GM18519 (cell line): ENCODE measurements at regions not wholly inside any gene's neighbourhood (a gene's known extent, or its start where the extent isn't known, plus 50 kb on each side); places are given as distances from the start of the nearest gene placed in this dataset.

ENCODE experiments used
- ATAC-seq: cut with Tn5 transposase; IDR thresholded peaks from one replicate; pipeline ENCODE4 v1.9.1; 2021; ENCODE audit warnings: mild to moderate bottlenecking, moderate library complexity; ENCODE audit not compliant: unreplicated experiment, low FRiP score

DNA sequence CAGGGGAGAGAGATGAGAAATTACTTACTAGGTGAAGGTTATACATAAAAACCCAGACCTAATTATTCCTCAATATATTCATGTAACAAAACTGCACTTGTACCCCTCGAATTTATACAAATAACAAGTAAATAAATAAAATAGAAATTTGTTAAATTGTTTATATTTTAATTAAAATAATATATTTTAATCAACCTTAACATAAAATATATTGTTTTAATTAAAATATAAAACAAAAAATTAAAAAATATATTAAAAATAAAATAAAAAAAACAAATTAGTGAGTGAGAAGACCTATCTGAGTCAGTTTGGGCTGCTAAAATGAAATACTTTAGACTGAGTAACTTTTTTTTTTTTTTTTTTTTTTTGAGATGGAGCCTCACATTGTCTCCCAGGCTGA, 87.4 kb upstream of the PCDH7 start:
- no peak for ATAC-seq

GRCh38 chr4:30641345-30641744, 78.8 kb upstream of the PCDH7 start:
- ATAC-seq = no peak

- no peak for ATAC-seq
Observed at GRCh38 chr4:30642567-30642966, 77.6 kb upstream of the PCDH7 start.

DNA sequence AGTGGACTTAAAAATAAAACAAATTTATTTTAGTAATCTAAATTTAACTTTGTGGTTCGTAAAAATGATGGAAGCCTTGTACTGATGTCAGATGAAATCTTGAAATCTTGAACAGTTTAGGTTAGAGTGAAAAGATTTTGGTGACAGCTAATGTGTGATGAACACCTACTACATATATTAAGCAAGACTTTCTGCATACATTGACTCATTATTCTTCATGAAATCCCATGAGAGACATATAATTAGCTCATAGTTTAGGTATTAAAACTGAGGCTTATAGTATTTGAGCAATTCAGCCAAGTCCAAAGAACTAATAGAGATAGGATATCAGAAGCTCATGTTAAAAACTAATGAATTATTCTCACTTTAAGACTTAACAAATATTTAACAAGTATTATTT, 66.9 kb upstream of the PCDH7 start:
- ATAC-seq = no peak

DNA sequence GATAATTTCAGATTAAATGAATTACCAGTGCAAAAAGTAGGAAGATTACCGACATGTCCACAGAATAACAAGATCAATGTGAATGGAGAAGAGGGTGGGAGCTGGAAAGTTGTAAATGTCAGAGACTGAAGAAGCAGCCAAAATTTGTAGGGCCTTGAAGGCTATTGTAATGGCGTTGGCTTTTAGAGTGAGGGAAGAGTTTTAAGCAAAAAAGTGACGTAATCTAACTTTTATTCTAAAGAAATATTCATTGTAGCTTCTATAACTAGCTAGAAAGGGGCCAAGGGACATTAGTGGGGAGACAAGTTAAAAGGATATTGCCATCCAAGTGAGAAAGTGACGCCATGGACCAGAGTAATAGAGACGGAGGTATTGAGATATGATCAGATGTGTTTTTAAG, 63.3 kb upstream of the PCDH7 start:
- ATAC-seq = no peak

DNA sequence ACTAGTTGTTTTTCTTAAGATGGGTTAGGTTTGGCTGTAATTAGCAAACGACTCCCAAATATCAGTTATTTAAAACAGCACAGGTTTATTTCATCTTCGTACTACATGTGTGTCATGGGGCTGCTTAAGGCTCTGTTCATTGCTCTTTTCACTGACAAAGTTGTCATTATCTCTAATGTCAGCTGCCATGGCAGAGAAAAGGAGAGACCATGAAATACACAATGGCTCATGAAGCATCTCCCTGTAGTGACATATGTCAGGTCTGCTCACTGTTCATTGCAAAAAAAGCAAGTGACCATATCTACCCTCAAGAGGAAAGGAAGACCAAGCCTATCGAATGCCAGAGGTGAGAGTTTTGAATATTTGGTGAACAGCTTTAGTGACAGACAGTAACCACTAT, 52.2 kb upstream of the PCDH7 start:
- no peak for ATAC-seq

- ATAC-seq = no peak
Observed at GRCh38 chr4:30670206-30670605, 50.0 kb upstream of the PCDH7 start.
